Mucosa of rectum (tissue), 2 donors: ENCODE measurements at regions not wholly inside any gene's neighbourhood (a gene's known extent, or its start where the extent isn't known, plus 50 kb on each side); places are given as distances from the start of the nearest gene placed in this dataset.

Experiments
- H3K27ac ChIP-seq, 2 donors: one replicate each; pipeline ENCODE4 v1.7.0; 2013; ENCODE audit warnings: inconsistent platforms in 2 of 2, low read depth in 2 of 2, low read length in 2 of 2
- H3K27me3 ChIP-seq, 2 donors: one replicate each; pipeline ENCODE4 v1.7.0; 2013; ENCODE audit warnings: low read length in 2 of 2; ENCODE audit not compliant: control insufficient read depth in 2 of 2, insufficient read depth in 2 of 2
- H3K36me3 ChIP-seq, 2 donors: one replicate each; pipeline ENCODE4 v1.7.0; 2013; ENCODE audit warnings: low read length in 2 of 2; ENCODE audit not compliant: control insufficient read depth in 2 of 2, insufficient read depth in 2 of 2
- H3K4me1 ChIP-seq, 2 donors: one replicate each; pipeline ENCODE4 v1.7.0; 2013; ENCODE audit warnings: low read length in 2 of 2, mild to moderate bottlenecking in 1 of 2; ENCODE audit not compliant: control insufficient read depth in 2 of 2, insufficient read depth in 2 of 2
- H3K4me3 ChIP-seq, 2 donors: one replicate each; pipeline ENCODE4 v1.7.0; 2013; ENCODE audit warnings: low read length in 2 of 2
- H3K9ac ChIP-seq, 2 donors: one replicate each; pipeline ENCODE4 v1.7.0; 2013; ENCODE audit warnings: low read length in 2 of 2, low read depth in 1 of 2, mild to moderate bottlenecking in 1 of 2
- H3K9me3 ChIP-seq, 2 donors: one replicate each; pipeline ENCODE4 v1.7.0; 2013; ENCODE audit warnings: low read length in 2 of 2; ENCODE audit not compliant: control insufficient read depth in 2 of 2
- donor health status: healthy.
- donor health status: Normal muscosa, but diverticular disease.

- no peak overlapping the region for H3K27ac ChIP-seq
- peaks cover 0 to 3% of the 10 kb centered on the region in 2 donors for H3K9me3 ChIP-seq
- H3K4me1 ChIP-seq, result no peaks in the 10 kb centered on the region
- H3K4me3 ChIP-seq, result no peak overlapping the region
- H3K27me3 ChIP-seq, result no peaks in the 10 kb centered on the region
- no peak overlapping the region for H3K9ac ChIP-seq
- H3K36me3 ChIP-seq, result no peaks in the 10 kb centered on the region
Observed at GRCh38 chr21:19981938-19982337, 1016.3 kb upstream of the NCAM2 start.

GRCh38 chr21:19986396-19986795 is 1011.8 kb upstream of the NCAM2 start:
- no peak overlapping the region for H3K4me3 ChIP-seq
- peaks cover 0 to 2% of the 10 kb centered on the region in 2 donors for H3K9me3 ChIP-seq
- H3K27ac ChIP-seq, result no peak overlapping the region
- no peaks in the 10 kb centered on the region for H3K36me3 ChIP-seq
- H3K4me1 ChIP-seq, result no peaks in the 10 kb centered on the region
- H3K9ac ChIP-seq, result no peak overlapping the region
- H3K27me3 ChIP-seq, result no peaks in the 10 kb centered on the region

- H3K36me3 ChIP-seq, result no peaks in the 10 kb centered on the region
- H3K27me3 ChIP-seq, result no peaks in the 10 kb centered on the region
- H3K9ac ChIP-seq, result no peak overlapping the region
- no peak overlapping the region for H3K4me3 ChIP-seq
- H3K4me1 ChIP-seq, result no peaks in the 10 kb centered on the region
- peaks cover 0 to 2% of the 10 kb centered on the region in 2 donors for H3K9me3 ChIP-seq
- no peak overlapping the region for H3K27ac ChIP-seq
Observed at GRCh38 chr21:19987671-19988070, 1010.5 kb upstream of the NCAM2 start.

GRCh38 chr21:19992540-19992939 is 1005.7 kb upstream of the NCAM2 start:
- no peaks in the 10 kb centered on the region for H3K27me3 ChIP-seq
- H3K36me3 ChIP-seq, result no peaks in the 10 kb centered on the region
- H3K4me3 ChIP-seq, result no peak overlapping the region
- no peak overlapping the region for H3K27ac ChIP-seq
- H3K9ac ChIP-seq, result no peak overlapping the region
- H3K4me1 ChIP-seq, result no peaks in the 10 kb centered on the region
- peaks cover 0 to 2% of the 10 kb centered on the region in 2 donors for H3K9me3 ChIP-seq

- Histone ChIP-seq H3K4me1 (no peaks in the 10 kb centered on the region), H3K27me3 (no peaks in the 10 kb centered on the region), H3K36me3 (no peaks in the 10 kb centered on the region), H3K9me3 (peaks cover 0 to 2% of the 10 kb centered on the region in 2 donors), H3K27ac (no peak overlapping the region), H3K4me3 (no peak overlapping the region), H3K9ac (no peak overlapping the region)
Observed at GRCh38 chr21:19993268-19993667, 1004.9 kb upstream of the NCAM2 start.

- Histone ChIP-seq H3K4me1 (no peaks in the 10 kb centered on the region), H3K36me3 (no peaks in the 10 kb centered on the region), H3K27me3 (no peaks in the 10 kb centered on the region), H3K9ac (no peak overlapping the region), H3K4me3 (no peak overlapping the region), H3K9me3 (no peaks in the 10 kb centered on the region), H3K27ac (no peak overlapping the region)
Observed at GRCh38 chr21:19995253-19995652, 1003.0 kb upstream of the NCAM2 start.

GRCh38 chr21:19998453-19998852 is 999.8 kb upstream of the NCAM2 start:
- Histone ChIP-seq H3K27me3 (no peaks in the 10 kb centered on the region), H3K4me1 (no peaks in the 10 kb centered on the region), H3K4me3 (no peak overlapping the region), H3K36me3 (no peaks in the 10 kb centered on the region), H3K27ac (no peak overlapping the region), H3K9ac (no peak overlapping the region), H3K9me3 (no peaks in the 10 kb centered on the region)

- no peak overlapping the region for H3K27ac ChIP-seq
Observed at GRCh38 chr21:19999369-20000272, 998.6 kb upstream of the NCAM2 start.

GRCh38 chr21:20004367-20004766 is 993.8 kb upstream of the NCAM2 start:
- Histone ChIP-seq H3K36me3 (no peaks in the 10 kb centered on the region), H3K4me3 (no peak overlapping the region), H3K27ac (no peak overlapping the region), H3K27me3 (no peaks in the 10 kb centered on the region), H3K4me1 (no peaks in the 10 kb centered on the region), H3K9ac (no peak overlapping the region), H3K9me3 (no peaks in the 10 kb centered on the region)

More at GRCh38 chr21:19999369-20000272, 998.6 kb upstream of the NCAM2 start:
- Histone ChIP-seq H3K27me3 (no peaks in the 10 kb centered on the region), H3K9me3 (no peaks in the 10 kb centered on the region), H3K9ac (no peak overlapping the region), H3K4me1 (no peaks in the 10 kb centered on the region), H3K4me3 (no peak overlapping the region), H3K36me3 (no peaks in the 10 kb centered on the region)

- Histone ChIP-seq H3K27me3 (no peaks in the 10 kb centered on the region), H3K4me1 (no peaks in the 10 kb centered on the region), H3K9me3 (no peaks in the 10 kb centered on the region), H3K9ac (no peak overlapping the region), H3K36me3 (no peaks in the 10 kb centered on the region), H3K27ac (no peak overlapping the region), H3K4me3 (no peak overlapping the region)
Observed at GRCh38 chr21:20010691-20011200, 987.5 kb upstream of the NCAM2 start.
